Right lobe of liver (tissue), 6 donors: ENCODE measurements at regions not wholly inside any gene's neighbourhood (a gene's known extent, or its start where the extent isn't known, plus 50 kb on each side); places are given as distances from the start of the nearest gene placed in this dataset.

Experiments used
- ATAC-seq, 4 donors: fragments of 200-7000 bp; cut with Tn5 transposase; one replicate each; pipeline ENCODE4 v1.9.1; 2020; ENCODE audit warnings: mild to moderate bottlenecking in 4 of 4, moderate library complexity in 4 of 4
- DNase-seq, 3 donors: peaks; one replicate each; pipeline ENCODE4 v3.0.0-alpha.2; 2020
- H3K27ac ChIP-seq, 3 donors: fragments of 200-600 bp; one replicate each; pipeline ENCODE4 v1.8.0; 2022
- H3K27me3 ChIP-seq, 2 donors: fragments of 200-600 bp; one replicate each; pipeline ENCODE4 v1.8.0; 2022
- H3K36me3 ChIP-seq, 4 donors: fragments of 200-600 bp; sonication (generic) in 1 of 4; one replicate each; pipeline versions ENCODE4 v1.5.1 to v1.8.0; 2017 to 2022; ENCODE audit warnings: control low read depth in 1 of 4
- H3K4me1 ChIP-seq, 4 donors: fragments of 200-600 bp; sonication (generic) in 1 of 4; one replicate each; pipeline versions ENCODE4 v1.5.1 to v1.8.0; 2017 to 2022; ENCODE audit warnings: control low read depth in 1 of 4
- H3K4me3 ChIP-seq, 3 donors: fragments of 200-600 bp; one replicate each; pipeline ENCODE4 v1.8.0; 2022
- H3K9me3 ChIP-seq, 4 donors: fragments of 200-600 bp; sonication (generic) in 1 of 4; one replicate each; pipeline versions ENCODE4 v1.5.1 to v1.8.0; 2017 to 2022; ENCODE audit warnings: control low read depth in 1 of 4
- CTCF ChIP-seq, 4 donors: fragments of 200-600 bp in 3 of 4; fragments of 450-650 bp in 1 of 4; IDR thresholded peaks; one replicate each; pipeline versions ENCODE4 v1.5.1 to v1.8.0; 2016 to 2022; ENCODE audit warnings: antibody characterized with exemption in 4 of 4, mild to moderate bottlenecking in 2 of 4
- POLR2A ChIP-seq: fragments of 450-650 bp; IDR thresholded peaks from one replicate; pipeline ENCODE4 v1.6.1; 2017; ENCODE audit warnings: antibody characterized with exemption, mild to moderate bottlenecking
- WGBS: methylation state at CpG from one replicate; pipeline ENCODE4 v1.1.6; 2018; ENCODE audit warnings: low coverage, low lambda C conversion rate; ENCODE audit not compliant: insufficient coverage; ENCODE audit errors: missing lambda C conversion rate; 5-methylcytosine and 5-hydroxymethylcytosine counted together
- intact Hi-C, 2 donors: fragments of 100-400 bp; cut with DNase I; formaldehyde crosslinking; loops; one replicate each; pipeline versions ENCODE4 v1.11.2 to v1.14.1; 2022
- donor health status: DM: no; HTN: yes; CAD: no.
- donor health status: DM: no; HTN: no; CAD: no.
- donor health status: DM: no; HTN: no; CAD: no.
- donor health status: DM: no; HTN: yes; CAD: no.
- donor health status: DM: no; HTN: yes; CAD: no.

GRCh38 chr2:221637851-221638250, 65.7 kb upstream of the EPHA4 start:
- ATAC-seq (no peak), DNase-seq (no peak)
- 52% methylated on average over 2 of the region's 2 CpGs for WGBS
- intact Hi-C loops = no loop called here
- Histone ChIP-seq H3K9me3 (no peaks in the 10 kb centered on the region), H3K36me3 (no peaks in the 10 kb centered on the region), H3K27ac (no peak overlapping the region), H3K4me1 (no peaks in the 10 kb centered on the region), H3K27me3 (no peaks in the 10 kb centered on the region), H3K4me3 (no peak overlapping the region)
- TF ChIP-seq POLR2A (no peak), CTCF (IDR thresholded peaks at IDR 0.05) (no peak)

GRCh38 chr2:221635949-221636348, 63.8 kb upstream of the EPHA4 start:
- intact Hi-C loops = no loop called here
- ATAC-seq = peak; percentile 49 to 95 (median 71)
- Histone ChIP-seq H3K36me3 (no peaks in the 10 kb centered on the region), H3K4me1 (no peaks in the 10 kb centered on the region), H3K27me3 (no peaks in the 10 kb centered on the region), H3K27ac (no peak overlapping the region), H3K4me3 (no peak overlapping the region), H3K9me3 (no peaks in the 10 kb centered on the region)
- TF ChIP-seq CTCF (IDR thresholded peaks at IDR 0.05) = peak in 2 of 4 donors; percentile 17 to 42
- no peak for TF ChIP-seq POLR2A
- DNase-seq = peak in 1 of 3 donors; percentile 47

DNA sequence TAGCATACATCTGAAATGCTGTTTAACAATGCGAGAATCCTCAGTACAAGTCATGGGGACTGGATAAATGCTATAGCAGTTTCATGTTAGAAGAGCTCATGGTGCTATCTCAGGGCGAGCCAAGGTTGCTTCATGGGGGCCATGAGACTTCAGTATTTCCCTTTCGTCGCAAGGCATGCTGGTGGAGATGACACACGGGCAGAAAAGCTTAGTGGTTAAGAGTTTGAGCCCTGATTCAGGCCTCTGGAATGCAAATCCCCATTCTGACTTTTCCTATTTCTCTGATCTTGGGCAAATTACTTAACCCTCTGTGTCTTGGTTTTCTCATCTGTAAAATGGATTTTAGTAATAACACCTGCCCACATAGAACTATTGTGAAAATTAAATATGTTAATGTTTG, 57.4 kb upstream of the EPHA4 start:
- Histone ChIP-seq H3K27ac (no peak overlapping the region), H3K36me3 (no peaks in the 10 kb centered on the region), H3K27me3 (no peaks in the 10 kb centered on the region), H3K4me1 (no peaks in the 10 kb centered on the region), H3K4me3 (no peak overlapping the region), H3K9me3 (no peaks in the 10 kb centered on the region)
- TF ChIP-seq CTCF (IDR thresholded peaks at IDR 0.05) (no peak), POLR2A (no peak)
- 55% methylated on average over 4 of the region's 5 CpGs for WGBS
- ATAC-seq (no peak), DNase-seq (no peak)
- intact Hi-C loops = no loop called here

DNA sequence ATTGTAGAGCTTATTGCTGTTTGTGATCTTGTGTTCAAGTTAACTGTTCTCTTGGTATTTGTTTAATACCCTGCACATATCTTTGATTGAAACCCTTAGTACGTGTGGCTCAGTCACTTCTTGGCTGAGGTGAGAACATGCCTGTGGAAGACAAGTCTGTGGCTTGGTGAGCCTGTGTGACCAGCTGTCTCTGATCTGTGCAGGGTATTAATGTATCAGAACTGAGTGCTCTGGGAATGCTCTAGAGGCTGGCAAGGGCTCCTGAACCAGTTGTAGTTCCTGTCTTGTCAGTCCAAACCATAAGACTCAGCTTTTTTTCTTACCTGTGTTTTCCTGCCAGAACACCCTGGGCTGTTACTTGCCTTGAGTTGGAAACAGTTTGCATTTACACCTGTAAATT, 52.4 kb upstream of the EPHA4 start:
- H3K4me3 ChIP-seq = no peak overlapping the region
- WGBS = 22% methylated on average over 1 of the region's 1 CpG
- H3K36me3 ChIP-seq = no peaks in the 10 kb centered on the region
- TF ChIP-seq CTCF (IDR thresholded peaks at IDR 0.05) (no peak), POLR2A (no peak)
- intact Hi-C loops = no loop called here
- no peaks in the 10 kb centered on the region for H3K27me3 ChIP-seq
- no peak overlapping the region for H3K27ac ChIP-seq
- no peaks in the 10 kb centered on the region for H3K9me3 ChIP-seq
- no peak for DNase-seq
- H3K4me1 ChIP-seq = no peaks in the 10 kb centered on the region
- ATAC-seq = no peak
